ENCODE measurements at regions not wholly inside any gene's neighbourhood (a gene's known extent, or its start where the extent isn't known, plus 50 kb on each side); places are given as distances from the start of the nearest gene placed in this dataset.

GRCh38 chr5:3346111-3346820, 249.4 kb upstream of the IRX1 start:
- TF ChIP-seq CTCF (IDR thresholded peaks at IDR 0.05) (no peak), POLR2A (IDR thresholded peaks at IDR 0.05) (no peak)

All from thyroid gland (tissue), 4 donors.